Effector CD4-positive, alpha-beta T cell (primary cell): ENCODE measurements at regions not wholly inside any gene's neighbourhood (a gene's known extent, or its start where the extent isn't known, plus 50 kb on each side); places are given as distances from the start of the nearest gene placed in this dataset.

Experiments used
- DNase-seq: peaks from one replicate; pipeline ENCODE4 v3.0.0-alpha.2; 2020

DNA sequence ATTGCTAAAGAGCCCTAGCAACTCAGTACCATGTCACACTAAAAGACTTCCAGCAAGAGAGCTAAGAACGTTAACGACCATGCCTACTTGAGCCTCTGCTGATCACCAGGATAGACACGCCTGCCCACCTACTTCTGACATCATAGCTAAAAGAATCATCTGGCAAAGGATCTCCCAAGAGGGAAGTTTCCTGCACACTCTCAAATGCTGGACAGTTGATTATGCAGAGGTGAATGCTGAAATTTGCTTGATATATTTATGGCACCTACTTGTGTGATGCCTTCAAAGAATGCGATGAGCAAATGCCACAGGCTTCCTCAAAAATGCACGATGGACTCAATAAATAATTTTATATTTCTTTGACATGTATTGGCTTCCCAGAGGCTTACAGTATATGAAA, 113.6 kb downstream of the GALC start:
- no peak for DNase-seq

DNA sequence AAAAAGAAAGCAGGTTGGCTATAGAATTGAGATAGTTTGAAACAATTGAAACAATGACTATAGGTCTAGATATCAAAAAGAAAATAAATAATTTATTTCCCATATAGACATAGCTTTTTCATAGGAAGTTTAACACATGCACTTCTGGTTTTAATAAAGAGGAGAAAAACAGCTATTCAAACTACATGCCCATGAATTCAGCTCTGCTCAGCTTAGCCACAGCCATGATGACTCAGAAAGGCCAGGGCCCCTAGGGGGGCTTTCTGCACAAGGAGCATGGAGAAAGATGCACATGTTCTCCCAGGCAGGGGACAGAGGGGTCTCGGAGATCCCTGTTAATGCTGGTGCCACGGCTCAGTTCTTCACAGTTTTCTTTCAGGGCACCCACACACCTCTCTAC, 114.0 kb downstream of the GALC start:
- DNase-seq, result no peak

DNA sequence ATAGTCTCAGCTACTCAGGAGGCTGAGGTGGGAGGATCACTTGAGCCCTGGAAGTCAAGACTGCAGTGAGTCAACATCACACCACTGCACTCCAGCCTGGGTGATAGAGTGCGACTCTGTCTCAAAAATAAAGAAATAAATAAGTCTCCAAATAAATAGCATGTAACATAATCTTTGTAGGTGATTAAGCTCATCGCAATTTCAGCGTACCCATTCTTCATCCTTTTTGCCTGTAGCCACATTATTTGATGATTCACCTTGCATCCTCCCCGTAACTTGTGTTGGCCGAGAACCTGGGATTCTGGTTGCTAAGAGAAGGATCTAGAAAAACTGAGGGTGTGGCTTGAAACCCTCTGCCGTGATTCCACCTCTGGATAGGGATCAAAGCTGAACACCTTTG, 115.1 kb downstream of the GALC start:
- no peak for DNase-seq

DNA sequence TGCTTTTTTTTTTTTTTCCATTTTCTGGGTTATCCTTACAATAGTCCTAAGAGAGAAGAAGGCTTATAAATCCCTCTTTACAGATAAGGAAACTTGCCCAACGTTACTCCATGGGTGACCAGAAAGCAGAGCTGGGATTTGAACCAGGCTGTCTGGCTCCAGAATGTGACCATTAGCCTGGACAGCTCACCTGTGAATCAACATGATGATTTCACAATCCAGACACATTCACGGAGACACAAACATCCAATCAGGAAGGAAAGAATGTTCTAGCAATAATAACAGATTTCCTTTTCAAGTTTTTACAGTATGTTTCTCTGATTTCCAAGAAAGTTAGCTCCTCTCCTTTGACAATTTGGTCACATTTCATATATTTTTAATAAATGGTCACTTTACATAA, 118.3 kb downstream of the GALC start:
- no peak for DNase-seq

DNA sequence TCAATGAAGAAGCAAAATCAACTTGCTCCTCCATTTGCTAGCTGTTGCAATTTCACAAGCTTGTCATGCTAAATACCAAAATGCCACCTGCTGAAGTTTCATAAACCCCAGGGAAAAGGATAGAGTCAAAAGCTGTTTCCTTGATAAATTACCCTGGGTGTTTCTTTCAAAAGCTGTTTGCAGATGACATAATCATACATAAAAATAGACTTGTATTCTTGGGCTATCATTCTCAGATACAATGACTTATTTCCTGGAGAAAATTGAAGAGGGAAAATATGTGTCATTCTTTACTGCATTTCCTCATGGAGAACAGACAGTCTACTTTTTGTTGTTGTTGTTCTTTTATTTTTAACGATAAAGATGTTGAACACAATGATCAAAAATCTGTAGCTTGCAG, 119.2 kb downstream of the GALC start:
- no peak for DNase-seq

DNA sequence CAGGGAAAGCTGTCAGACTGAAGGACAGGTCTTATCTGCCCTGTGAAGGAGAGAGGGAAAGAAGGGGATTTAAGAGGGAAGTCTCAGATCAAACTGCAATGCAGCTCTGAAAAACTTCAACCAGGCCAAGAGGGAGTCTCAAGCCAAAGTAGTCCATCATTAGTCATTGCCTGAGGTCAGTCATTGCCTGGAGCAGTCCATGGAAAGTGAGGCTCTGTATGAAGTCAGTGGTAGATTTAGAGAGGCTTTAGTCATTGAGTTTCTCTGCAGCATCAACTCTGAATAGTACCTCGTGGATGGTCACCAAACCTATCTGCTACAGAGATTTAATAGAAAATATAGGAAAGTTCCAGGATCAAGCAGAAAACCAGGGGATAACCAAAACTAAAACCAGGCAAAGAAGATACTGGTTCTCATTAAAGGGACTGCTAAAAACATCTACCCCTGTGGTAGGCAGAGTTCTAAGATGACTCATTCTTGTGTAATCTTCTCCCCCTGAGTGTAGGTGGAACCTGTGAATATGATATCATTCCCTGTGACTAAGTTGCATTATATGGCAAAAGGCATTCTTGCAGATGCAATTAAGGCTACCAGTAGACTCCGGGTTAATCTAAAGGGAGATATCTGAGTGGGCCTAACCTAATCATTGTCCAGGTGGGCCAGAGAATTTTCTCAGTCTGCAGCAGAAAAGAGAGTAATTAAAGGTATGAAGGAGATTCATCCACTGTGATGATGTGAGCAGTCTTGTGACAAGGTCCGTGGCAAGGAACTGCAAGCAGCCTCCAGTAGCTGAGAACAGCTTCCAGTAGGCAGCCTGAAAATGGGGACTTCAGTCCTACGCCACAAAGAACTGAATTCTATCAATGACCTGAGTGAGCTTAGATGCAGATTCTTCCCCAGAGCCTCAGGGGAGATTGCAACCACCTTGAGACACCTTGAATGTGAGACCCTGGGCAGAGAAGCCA, 123.1 kb downstream of the GALC start:
- no peak for DNase-seq

DNA sequence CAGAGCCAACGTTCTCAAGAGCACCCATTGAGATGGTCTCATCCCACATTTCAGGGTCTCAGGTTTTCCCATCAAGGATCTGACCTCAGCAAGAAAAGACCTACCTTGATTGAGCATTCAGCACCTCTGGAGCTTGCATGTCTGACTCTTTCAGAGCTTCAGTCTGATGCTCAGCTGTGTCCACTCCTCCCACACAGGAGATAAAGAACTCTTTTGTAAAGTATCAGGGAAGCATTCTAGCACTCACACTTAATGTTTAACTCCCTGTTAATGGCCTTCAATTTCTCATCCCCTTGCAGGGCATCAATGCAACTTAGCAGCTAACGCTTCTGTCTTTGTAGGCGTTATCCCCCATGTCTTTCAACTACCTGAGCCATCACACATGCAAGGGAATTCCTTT, 124.1 kb downstream of the GALC start:
- no peak for DNase-seq

DNA sequence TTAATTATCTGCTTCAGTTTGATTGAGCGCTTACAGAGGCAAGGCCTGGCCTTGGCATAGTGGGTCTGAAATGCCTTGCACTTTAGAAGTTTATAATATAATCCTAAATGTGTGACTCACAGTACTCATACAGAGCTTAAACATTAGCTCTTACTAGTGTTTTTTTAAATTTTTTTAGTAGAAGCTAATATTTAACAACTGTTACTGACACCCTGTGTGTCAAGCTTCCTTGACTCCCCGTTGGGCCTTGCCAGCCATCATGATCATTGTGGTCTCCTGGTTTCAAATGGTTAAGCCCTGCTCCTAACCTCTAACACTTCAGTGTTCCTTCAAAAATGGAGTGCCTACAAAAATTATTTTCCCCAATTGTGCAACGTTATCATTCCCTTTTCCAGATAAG, 126.9 kb downstream of the GALC start:
- no peak for DNase-seq

DNA sequence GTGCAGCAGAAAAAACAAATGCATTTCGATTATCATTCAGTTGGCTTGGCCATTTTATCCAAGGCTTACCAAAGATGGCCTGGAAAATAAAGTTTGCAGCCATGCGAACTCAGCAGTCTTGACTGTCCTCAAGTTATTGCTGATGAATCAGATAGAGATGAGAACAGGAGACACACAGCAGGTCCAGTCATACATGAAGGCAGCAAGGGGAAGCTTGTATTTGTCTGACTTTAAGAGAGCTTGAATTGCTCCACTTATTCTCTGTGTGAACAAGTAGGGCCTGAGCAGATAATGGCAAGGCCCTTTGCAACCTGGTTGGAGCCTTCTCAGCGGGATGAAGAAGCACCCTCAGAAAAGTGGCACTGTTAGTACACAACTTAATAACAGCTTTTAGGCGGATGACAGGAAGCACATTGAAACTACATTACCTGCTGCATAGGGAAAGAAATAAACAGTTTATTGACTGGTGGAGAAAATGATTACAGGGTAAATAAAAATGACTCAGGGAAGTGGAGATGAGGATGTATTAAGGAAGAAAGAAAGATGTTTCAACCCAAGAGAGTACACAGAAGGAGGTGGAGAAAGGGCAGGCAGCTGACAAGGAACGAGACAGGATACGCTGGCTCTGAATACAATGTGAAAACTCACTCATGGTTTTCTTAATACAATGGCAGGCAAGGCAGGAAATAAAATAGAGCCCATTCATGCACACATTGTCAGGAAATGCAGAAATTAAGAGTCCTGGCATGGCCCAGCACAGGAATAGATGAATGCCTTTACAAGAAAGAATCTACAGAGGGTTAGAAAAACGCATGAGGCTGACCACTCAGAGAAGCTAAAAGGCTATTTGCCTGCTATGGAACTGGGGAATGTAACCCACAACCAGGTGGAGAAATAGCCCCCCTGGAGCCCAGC, 128.4 kb downstream of the GALC start:
- DNase-seq, result no peak

DNA sequence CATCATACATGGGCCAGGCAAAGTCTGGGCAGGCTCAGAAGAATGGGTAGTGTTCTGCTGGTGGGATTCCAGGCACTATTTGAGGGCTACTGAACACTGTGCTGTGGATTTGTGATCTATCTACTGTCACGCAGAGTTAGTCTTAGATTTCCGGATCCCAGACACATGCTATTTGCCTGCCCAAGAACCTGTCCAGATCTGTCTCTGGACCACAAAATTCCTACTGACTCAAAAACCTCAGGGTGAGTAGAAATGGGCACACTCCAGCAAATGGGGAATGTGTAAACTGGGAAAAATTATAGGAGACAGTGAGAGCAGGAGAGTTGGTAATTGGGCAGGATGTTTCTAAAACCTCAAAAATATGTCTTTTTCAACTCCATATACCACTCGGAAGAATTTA, 129.9 kb downstream of the GALC start:
- DNase-seq, result no peak

DNA sequence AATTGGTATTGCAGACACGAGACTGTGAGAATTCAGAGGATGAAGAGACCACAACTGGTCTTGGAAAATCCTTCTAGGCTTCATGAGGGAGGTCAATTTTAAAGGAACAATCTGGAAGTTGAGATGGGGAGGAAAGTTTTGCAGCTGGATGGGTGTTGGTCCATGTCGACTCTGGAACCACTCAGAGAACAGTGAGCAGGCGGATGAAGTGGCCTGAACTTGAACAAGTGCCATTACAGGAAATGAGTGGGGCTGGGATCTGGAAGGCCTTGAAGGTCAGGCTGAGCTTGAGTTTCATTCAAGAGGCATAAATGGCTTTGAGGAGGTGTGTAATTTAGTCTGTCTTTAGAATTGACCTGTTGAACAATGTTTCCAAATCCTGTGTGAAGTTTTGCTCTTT, 140.9 kb downstream of the GALC start:
- DNase-seq, result no peak

DNA sequence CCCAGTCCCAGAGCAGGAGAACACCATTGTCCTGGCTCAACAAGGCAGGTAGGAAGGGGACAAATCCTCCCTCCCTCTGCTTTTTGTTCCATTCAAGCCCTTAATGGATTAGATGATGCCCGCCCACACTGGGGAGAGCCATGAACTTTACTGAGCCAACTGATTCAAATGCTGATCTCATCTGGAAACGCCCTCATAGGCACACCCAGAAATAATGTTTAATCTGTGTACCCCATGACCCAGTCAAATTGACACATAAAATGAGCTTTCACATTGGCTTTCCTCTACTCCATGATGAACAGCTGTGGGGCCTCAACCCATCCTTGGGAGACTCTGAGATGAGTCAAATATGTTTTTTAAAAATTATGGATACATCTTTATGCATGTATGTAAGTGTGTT, 141.8 kb downstream of the GALC start:
- DNase-seq, result no peak

DNA sequence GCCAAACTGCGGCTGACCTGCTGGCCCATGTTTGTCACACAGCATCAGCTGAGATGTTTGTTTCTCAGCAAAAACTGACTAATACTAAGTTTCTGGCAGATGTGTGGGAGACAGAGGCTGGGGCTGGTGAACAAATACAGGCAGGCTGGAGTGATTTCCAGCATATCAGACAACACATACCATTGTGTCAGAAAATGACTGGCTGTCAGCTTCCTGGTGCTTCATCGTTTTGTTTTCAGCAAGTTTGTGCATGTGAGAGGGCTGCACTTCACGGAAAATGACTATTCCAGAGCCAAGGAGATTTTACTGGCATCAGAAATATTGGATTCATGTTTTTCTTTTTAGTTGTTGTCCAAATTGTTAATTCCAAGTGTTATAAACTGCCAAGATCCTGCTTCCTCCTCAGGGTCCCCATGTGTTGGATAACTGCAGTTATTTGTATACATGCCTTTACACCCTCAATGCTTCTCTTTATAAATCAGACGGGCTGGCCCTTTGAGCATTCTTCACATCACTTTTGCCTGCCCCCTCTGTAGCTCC, 145.7 kb downstream of the GALC start:
- no peak for DNase-seq

DNA sequence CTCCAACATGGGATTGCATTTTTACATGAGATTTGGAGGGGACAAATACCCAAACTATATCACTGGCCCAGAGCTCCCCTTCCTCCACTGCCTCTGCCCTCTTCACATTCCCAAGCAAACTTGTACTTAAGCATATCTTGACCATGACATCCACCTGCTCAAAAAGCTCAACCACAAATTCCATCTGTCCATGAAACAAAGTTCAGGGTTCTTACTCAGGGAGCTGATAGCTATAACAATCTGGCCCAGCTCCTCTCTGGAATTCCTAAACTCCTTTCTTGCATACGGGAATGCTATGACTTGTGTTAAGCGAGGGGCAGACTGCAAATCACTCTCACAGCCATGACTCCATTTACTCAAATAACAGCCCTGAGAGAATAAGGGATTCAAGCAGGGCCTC, 152.1 kb downstream of the GALC start:
- no peak for DNase-seq

DNA sequence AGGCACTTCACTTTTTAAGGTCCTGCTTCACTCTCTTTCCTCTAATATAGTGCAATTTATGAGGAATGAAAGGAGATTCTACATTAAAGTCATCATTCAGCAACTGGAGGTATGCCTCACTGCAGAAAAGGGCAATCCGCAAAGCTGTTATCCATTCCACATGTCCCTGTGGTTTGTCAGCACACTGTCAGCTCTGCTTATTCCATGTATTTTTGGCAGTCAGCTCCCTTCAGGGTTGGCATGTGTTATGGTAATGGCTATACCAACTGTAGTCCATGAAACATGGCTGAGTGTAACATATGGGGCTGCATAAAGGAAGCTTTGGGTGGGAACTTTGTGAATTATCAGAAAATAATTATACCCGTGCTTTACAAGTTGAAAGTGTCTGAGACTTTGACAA, 154.1 kb downstream of the GALC start:
- no peak for DNase-seq

DNA sequence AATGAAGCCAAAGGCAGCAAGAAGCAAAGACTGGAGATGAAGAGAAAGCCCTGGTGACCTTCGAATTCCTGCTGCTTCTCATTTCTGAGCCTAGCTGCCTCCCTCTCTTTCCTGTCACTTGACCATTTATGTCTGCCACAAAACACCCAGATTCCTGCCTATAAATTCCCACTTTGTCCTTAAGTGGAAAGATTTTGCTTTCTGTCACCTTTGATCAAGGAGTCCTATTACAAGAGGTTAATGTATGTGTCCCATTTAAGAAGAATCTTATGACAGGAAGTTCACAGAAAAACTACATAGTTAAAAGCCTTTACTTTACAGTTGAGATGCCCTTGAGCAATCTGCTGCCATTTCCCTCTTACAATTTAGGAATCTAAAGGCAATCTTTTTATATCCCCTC, 155.7 kb downstream of the GALC start:
- no peak for DNase-seq

DNA sequence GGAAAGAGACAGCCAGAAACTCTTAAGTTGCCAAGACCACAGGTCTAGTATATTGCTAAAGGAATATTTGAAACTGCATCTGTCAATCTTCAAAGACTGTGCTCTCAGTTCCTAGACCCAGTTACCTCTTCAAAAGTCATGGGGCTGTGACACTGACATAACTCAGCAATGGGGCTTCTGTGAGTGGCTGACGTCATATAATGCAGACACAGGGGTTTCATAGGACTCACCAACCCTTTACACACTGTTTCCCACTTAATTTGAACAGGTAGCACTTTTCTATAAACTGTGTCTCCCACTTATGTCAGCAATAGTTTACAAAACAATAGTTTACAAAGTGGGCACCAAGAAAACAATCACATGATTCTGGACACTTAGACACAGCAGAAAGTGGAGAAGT, 158.4 kb downstream of the GALC start:
- DNase-seq, result no peak

DNA sequence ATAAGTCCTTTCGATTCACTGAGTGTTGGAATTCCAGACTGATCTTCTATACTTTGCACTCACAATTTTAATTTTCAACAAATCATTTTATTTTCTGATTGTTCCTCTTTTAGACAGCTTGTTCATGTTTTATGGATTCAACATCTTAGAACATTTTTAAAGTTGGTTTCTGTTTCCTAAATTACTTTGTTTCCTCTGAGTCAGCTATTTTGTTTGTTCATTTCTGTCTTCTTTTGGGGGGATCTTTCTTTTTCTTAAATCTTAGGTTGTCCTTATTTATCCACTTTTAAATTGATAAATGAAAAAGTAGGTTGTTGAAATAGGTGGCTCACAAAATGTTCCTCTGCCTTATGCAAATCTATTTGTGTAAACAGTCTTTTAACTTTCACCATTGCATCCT, 160.0 kb downstream of the GALC start:
- no peak for DNase-seq

DNA sequence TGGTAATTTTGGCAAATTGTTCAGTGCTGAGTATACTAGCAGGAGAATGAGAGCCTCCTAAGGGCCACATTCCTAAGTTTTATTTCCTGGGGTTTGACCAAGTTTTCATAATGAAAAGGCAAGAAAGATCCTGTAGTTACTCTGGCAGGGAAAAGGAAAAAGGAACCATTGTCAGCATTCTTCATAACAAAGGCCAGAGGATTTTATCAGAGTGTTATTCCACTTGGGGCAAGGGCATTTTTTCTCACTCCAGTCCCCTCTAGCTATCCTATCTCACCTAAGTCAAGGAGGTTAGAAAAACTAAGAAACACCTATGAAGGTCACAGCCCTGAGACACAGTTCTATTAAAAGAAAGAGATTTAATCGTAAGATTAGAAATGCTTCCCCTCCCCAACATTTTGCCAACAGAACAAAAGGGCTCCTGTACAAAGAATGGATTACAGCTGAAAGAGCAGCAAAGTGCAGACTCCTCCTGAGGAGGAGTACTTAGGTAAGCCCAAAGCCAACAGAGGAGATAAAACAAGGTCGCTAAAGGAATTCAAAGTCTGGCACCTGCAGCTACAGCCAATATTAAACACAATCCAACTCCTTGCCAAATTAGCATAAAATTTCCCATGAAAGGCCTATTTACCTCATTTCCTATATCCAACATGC, 162.4 kb downstream of the GALC start:
- DNase-seq, result no peak

DNA sequence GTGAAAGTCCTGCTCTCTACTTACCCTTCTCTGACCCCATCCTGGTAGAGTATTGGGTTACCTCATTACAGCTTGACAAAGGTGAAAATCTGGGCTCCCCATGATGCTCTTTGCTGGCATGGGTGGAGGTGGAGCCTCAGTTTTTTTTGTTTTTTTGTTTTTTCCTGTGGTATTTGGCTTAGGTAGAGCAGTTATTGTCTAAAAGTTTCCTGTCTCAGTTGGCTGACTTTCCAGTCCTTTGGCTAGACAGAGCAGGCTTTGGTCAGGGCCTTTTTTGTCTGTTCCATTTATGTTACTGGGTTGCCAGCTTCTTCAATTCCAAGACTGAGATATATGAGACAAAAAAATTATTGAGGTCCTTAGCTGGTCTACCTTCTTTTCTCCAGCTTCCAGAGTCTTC, 163.4 kb downstream of the GALC start:
- DNase-seq, result no peak

DNA sequence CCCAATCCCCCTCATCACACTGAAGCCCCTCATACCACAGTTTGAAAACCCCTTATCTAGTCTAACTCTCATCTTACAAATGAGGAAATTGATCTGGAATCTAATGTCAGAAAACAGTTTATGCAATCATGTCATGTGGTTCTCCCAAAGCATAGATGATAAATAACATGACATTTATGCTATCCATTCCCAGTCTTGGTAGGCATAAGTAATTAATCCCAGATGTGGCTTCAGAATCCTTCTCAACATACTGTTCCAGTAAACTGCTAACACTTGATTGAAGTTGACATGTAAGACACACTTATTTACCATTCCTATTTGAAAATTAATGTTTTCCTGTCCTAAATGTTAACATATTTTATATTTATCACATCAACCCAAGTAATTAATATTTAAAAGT, 168.7 kb downstream of the GALC start:
- no peak for DNase-seq

DNA sequence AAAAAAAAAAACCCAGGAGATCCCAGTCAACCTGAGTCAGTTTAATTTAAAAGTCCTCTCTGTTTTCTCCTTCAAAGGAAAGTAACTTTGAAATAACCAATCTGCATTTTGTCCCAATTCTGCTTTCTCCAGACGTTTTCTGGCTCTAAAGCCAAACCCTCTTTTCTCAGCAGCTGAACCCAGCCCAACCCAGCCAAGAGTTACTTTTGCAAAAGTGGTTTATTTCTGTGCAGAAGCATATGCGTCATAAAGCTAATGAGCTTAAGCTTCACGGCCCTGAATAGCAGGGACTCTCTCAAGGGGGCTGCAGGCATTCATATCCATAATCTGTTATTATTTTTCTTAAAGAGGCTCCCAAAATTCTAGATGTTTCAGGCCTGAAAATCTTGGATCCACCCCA, 176.6 kb downstream of the GALC start:
- DNase-seq, result no peak

DNA sequence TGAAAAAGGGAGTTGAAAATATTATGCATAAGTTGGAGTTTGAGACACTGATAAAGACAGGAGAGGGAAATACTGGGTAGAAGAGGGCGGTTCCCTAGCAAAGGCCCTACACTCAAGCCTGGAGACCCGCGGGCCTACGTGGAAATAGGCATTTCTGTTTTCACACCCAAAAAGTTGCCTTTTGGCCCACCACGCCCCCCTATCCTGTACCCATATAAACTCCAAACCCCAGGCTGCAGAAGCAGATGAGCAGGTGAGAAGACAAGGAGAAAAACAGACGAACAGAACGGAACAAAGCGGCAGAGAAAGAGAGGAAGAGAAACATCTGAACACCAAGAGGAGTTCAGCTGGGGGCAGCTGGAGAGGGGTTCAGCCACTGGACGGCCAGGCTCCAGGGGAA, 177.9 kb downstream of the GALC start:
- DNase-seq, result no peak
